GM12878 (cell line): ENCODE measurements at regions not wholly inside any gene's neighbourhood (a gene's known extent, or its start where the extent isn't known, plus 50 kb on each side); places are given as distances from the start of the nearest gene placed in this dataset.
"Not testable (repeated sequence)": the region's sequence is repeated elsewhere in the genome, so short reads cannot be mapped to it uniquely, and the experiment has no call there.

Experiments used
- ATAC-seq: fragments of 200-7000 bp; cut with Tn5 transposase; 3 replicates; pipeline ENCODE4 v1.9.1; 2020; ENCODE audit warnings: mild to moderate bottlenecking, moderate library complexity
- BruUV-seq: library from RNA; stranded (reverse); fragments of 400-500 nt; replicated peaks from 2 replicates; lab custom pipeline; 2021; lab: Mats Ljungman, UMichigan
- CTCF ChIA-PET: fragments of 300-600 bp; sonication (Branson Sonifier 250); formaldehyde crosslinking; extraction: SDS; loops from one replicate; lab custom pipeline; 2021; ENCODE audit warnings: inconsistent platforms; lab: Yijun Ruan, JAX
- POLR2A ChIA-PET: fragments of 350-600 bp; formaldehyde crosslinking; extraction: SDS; loops from one replicate; lab custom pipeline; 2021; ENCODE audit warnings: inconsistent platforms; lab: Charles Lee
- RAD21 ChIA-PET: fragments of 300-600 bp; sonication (Branson Sonifier 250); formaldehyde crosslinking; loops from one replicate; lab custom pipeline; 2023; ENCODE audit warnings: antibody characterized with exemption; ENCODE audit not compliant: unreplicated experiment; lab: Charles Lee
- SMC1A ChIA-PET: fragments of 300-600 bp; sonication (Branson Sonifier 250); formaldehyde crosslinking; loops from one replicate; lab custom pipeline; 2023; ENCODE audit not compliant: unreplicated experiment, uncharacterized antibody; lab: Charles Lee
- DNase-seq: peaks from one replicate; pipeline ENCODE4 v3.0.0-alpha.2; 2011; ENCODE audit warnings: low read depth, low spot score
- FAIRE-seq: peaks from 3 replicates; lab custom pipeline; 2011; peaks lifted over from hg19 to GRCh38; lab: Jason Lieb, UNC
- H2AFZ ChIP-seq: 2 replicates; pipeline ENCODE4 v1.6.0; 2011; ENCODE audit warnings: low read depth, low read length, control low read depth; ENCODE audit not compliant: control insufficient read depth
- H3K27ac ChIP-seq: 2 replicates; pipeline ENCODE4 v1.5.1; 2011; ENCODE audit warnings: control low read depth; ENCODE audit not compliant: control insufficient read depth, insufficient read depth
- H3K27me3 ChIP-seq, 2 experiments: replicated peaks in 1 of 2; 2 replicates each; pipeline versions ENCODE4 v1.6.0 to v1.6.1; 2011; ENCODE audit warnings: low read length in 1 of 2; ENCODE audit not compliant: control insufficient read depth in 2 of 2, insufficient read depth in 2 of 2
- H3K36me3 ChIP-seq, 2 experiments: 2 replicates each; pipeline ENCODE4 v1.5.1; 2011; ENCODE audit warnings: low read length in 1 of 2; ENCODE audit not compliant: control insufficient read depth in 2 of 2, insufficient read depth in 2 of 2
- H3K4me1 ChIP-seq: 2 replicates; pipeline ENCODE4 v1.6.1; 2011; ENCODE audit warnings: mild to moderate bottlenecking, low read length, moderate library complexity, mixed read lengths; ENCODE audit not compliant: control insufficient read depth, insufficient read depth
- H3K4me2 ChIP-seq: 2 replicates; pipeline ENCODE4 v1.6.0; 2011; ENCODE audit warnings: control low read depth; ENCODE audit not compliant: control insufficient read depth, insufficient read depth
- H3K4me3 ChIP-seq: fragments of 200-600 bp; sonication (generic); 2 replicates; pipeline ENCODE4 v1.5.1; 2016
- H3K79me2 ChIP-seq: 2 replicates; pipeline ENCODE4 v1.6.0; 2011; ENCODE audit warnings: low read length; ENCODE audit not compliant: control insufficient read depth, insufficient read depth
- H3K9ac ChIP-seq: 2 replicates; pipeline ENCODE4 v1.8.0; 2011; ENCODE audit warnings: low read length, control low read depth, mixed read lengths; ENCODE audit not compliant: control insufficient read depth, insufficient read depth
- H3K9me3 ChIP-seq: replicated peaks from 3 replicates; pipeline ENCODE4 v1.5.1; 2011; ENCODE audit warnings: mild to moderate bottlenecking, low read length; ENCODE audit not compliant: control insufficient read depth, insufficient read depth
- H4K20me1 ChIP-seq: 2 replicates; pipeline ENCODE4 v1.6.0; 2011; ENCODE audit not compliant: control insufficient read depth, insufficient read depth
- WGBS: methylation state at CpG from one replicate; pipeline ENCODE4 v1.1.6; 2016; ENCODE audit warnings: low lambda C conversion rate; ENCODE audit not compliant: insufficient replicate concordance, insufficient coverage; ENCODE audit errors: missing lambda C conversion rate; 5-methylcytosine and 5-hydroxymethylcytosine counted together
- in situ Hi-C: fragments of 300-500 bp; cut with MboI; formaldehyde crosslinking; loops from 9 replicates; pipeline ENCODE4 v1.14.3; 2018; ENCODE audit warnings: mixed read lengths
- intact Hi-C: fragments of 100-400 bp; cut with micrococcal nuclease; formaldehyde crosslinking; loops from one replicate; pipeline ENCODE4 v1.14.2; 2022; ENCODE audit not compliant: unreplicated experiment

DNA sequence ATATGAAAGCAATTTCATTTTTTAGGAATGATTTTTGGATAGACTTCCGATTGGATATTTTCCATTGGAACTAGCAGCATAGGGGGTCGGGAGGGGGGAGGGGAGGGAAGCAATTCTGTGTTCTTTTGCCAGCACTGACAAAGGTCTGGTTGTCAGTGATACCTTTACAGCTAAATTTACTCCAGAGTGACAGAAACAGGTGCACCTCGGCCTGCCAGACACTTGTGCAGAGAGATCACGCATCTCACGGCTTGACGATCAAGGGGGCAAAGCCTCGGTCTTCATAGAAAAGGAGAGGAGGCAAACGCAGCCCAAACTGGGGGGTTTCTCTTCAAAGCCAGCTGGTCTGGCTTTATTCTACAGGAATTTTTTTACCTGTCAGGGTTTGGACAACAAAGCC, 339.0 kb downstream of the TYW1 start:
- H2AFZ ChIP-seq, H3K9ac ChIP-seq, H3K36me3 ChIP-seq, ATAC-seq, RAD21 ChIA-PET, H3K79me2 ChIP-seq, BruUV-seq, H3K4me3 ChIP-seq, H3K4me1 ChIP-seq, H3K27me3 ChIP-seq, H4K20me1 ChIP-seq, intact Hi-C loops, FAIRE-seq, DNase-seq, SMC1A ChIA-PET, POLR2A ChIA-PET, H3K4me2 ChIP-seq, in situ Hi-C loops, CTCF ChIA-PET, H3K27ac ChIP-seq, H3K9me3 ChIP-seq: not testable (repeated sequence)
- 64% methylated on average over 2 of the region's 8 CpGs for WGBS

DNA sequence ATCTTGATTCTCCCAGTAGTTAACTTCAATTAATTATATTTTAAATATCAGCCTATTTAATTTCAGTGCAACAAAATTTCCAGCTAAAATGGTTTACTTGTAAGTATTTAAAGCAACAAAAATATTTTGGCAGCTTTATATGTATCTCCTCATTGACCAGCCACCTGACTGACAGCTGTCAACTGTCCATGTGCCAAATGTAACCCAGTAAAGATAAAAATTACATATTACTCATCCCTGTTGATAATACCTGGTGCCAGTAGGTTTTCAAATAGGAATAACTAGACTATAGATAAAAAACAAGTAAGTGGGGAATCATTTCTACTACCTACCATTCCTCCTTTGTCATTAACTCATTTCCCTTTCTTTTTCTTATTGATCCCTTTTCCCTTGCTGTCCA, 341.9 kb downstream of the TYW1 start:
- FAIRE-seq, H3K4me1 ChIP-seq, RAD21 ChIA-PET, ATAC-seq, H3K9me3 ChIP-seq, in situ Hi-C loops, H3K4me3 ChIP-seq, H3K79me2 ChIP-seq, H4K20me1 ChIP-seq, H3K36me3 ChIP-seq, DNase-seq, BruUV-seq, H3K9ac ChIP-seq, CTCF ChIA-PET, intact Hi-C loops, H3K27ac ChIP-seq, H3K27me3 ChIP-seq, POLR2A ChIA-PET, H3K4me2 ChIP-seq, H2AFZ ChIP-seq: not testable (repeated sequence)
- SMC1A ChIA-PET, result interaction anchor here (1.1 kb wide), 1 partner anchor 9 kb away, joined by 4 read pairs; no protein-coding TSS in a partner anchor
